NCI-H446 treated with DMSO at 0.1 percent for 48 hours (cell line): ENCODE measurements at regions not wholly inside any gene's neighbourhood (a gene's known extent, or its start where the extent isn't known, plus 50 kb on each side); places are given as distances from the start of the nearest gene placed in this dataset.
"Not testable (repeated sequence)": the region's sequence is repeated elsewhere in the genome, so short reads cannot be mapped to it uniquely, and the experiment has no call there.

Source experiments
- DNase-seq: peaks from one replicate; lab custom pipeline; 2025; lab: John Stamatoyannopoulos, UW

GRCh38 chrX:68995780-68996551 lies 167.1 kb downstream of the EFNB1 start:
- no peak for DNase-seq

DNA sequence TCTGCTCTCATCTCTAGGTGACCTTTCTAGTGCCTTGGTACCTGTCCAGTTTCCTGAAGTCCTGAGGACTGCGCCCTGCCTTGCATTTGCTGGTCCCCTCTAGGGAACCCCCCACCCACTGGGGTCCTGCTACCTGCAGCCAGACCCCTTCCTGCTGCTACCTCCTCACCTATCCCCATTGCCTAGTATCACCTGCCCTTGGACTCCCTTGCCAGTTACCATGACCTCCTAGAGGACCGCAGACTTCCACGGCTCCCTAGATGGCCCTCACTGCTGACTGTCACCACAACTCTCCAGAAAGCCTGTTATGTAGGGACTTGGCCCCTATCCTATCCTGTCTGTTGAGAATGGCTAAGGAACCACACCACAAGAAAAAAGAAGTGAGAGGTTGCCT lies 166.6 kb downstream of the EFNB1 start:
- DNase-seq: no peak

DNA sequence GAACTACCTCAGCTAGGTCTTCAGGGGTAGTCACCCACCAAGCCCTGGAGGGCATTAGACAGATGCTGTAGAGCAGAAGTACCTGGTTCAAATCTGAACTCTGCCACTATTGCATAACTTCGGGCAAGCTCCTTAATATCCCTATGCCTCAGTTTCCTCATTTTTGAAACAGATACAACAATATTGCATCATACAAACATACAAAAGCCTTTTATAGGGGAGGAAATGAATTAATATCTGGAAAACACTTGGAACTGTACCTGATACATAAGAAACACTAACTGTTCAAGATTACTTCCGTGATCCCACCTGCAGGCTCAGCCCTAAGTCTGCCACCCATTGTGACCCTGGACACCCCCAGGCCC lies 166.1 kb downstream of the EFNB1 start:
- no peak for DNase-seq

DNA sequence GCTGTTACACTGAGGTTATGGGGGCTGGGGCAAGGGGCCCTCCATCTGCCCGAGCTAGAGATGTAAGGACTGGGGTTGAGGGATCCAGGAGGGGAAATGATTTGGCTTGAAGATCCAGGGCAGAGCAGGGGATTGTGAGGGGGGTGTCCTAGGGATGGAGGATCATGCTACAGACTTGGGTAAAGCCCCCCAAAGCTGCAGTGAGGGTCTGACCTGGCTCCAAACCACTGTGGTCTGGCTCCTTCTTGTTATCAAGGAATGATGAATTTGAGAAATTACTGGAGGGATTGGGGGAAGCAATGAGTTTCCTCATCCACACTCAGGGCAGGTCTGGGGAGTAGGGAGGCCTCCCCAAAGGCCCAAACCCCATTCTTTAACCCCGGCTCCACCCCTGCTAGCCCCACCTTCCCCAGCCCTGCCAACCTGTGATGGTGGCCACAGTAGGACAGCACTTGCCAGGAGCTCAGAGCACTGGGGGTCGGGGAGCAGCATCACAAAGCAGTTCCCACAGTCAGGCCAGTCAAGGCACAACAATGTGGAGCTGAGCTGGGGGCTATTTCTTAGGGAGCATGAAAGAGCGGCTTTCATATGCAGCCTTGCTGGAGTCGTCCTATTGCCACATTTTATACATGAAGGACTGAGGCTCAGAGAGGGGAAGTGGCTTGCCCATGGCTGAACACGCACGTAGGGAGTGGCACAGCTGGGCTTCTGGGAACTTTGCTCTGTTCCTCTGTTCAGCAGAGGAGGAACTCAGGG lies 165.5 kb downstream of the EFNB1 start:
- DNase-seq: no peak

- no peak for DNase-seq
These were observed 164.1 kb downstream of the EFNB1 start for GRCh38 chrX:68992821-68993397.

DNA sequence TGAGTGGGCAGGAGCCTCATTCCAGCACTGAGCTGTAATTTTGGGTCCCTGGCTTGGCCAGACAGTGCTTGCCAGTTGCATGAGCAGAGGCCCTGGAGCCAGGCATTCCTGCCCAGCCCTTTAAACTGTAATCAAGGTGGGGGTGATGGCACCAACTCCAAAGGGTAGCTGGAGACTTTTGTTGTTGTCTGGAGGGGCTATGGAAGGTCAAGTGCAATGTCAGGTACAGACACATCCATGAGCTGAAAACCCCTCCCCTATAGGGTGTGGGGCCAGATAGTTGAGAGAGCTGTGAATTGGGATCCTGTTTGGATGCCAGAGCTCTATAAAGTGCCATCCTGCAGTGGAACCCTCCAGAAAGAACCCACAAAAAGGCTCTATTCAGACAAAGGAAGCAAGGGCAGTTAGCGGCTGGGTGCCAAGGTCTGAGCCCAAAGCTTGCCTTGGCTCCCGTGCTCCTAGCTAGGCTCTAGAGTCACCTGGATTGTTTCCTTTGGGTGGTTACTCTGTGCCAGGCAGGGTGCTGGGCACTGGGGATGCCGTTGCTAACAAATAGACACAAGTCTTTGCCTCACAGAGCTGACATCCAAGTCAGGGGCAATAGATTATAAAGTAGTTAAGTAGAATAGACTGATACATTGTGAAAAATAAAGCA lies 163.0 kb downstream of the EFNB1 start:
- DNase-seq: no peak

- DNase-seq: no peak
These were observed 162.1 kb downstream of the EFNB1 start for GRCh38 chrX:68990948-68991347.

GRCh38 chrX:68989865-68990606 lies 161.2 kb downstream of the EFNB1 start:
- DNase-seq: no peak

GRCh38 chrX:68989456-68989855 lies 160.6 kb downstream of the EFNB1 start:
- no peak for DNase-seq

DNA sequence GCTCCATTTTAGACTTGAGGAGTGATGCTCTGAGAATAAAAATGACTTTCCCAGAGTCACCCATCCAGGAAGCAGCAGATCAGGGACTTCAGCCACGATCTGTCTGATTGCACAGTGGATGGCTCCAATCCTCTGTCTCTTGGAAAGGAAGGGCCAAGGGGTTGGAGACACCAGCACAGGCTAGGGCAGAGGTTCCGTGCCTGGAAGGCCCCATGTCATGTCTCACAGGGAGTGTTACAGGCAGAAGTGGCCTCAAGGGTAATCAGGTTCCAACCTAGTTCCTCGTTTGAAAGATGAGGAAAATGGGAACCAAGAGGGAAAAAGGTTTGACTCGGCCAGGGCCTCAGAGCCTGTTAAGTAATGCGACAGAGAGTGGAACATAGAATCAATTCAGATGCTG lies 160.0 kb downstream of the EFNB1 start:
- no peak for DNase-seq

- no peak for DNase-seq
These were observed 156.4 kb downstream of the EFNB1 start for GRCh38 chrX:68985135-68985755.

- no peak for DNase-seq
These were observed 154.4 kb downstream of the EFNB1 start for GRCh38 chrX:68983004-68983857.

- no peak for DNase-seq
These were observed 153.7 kb downstream of the EFNB1 start for GRCh38 chrX:68982476-68982875.

DNA sequence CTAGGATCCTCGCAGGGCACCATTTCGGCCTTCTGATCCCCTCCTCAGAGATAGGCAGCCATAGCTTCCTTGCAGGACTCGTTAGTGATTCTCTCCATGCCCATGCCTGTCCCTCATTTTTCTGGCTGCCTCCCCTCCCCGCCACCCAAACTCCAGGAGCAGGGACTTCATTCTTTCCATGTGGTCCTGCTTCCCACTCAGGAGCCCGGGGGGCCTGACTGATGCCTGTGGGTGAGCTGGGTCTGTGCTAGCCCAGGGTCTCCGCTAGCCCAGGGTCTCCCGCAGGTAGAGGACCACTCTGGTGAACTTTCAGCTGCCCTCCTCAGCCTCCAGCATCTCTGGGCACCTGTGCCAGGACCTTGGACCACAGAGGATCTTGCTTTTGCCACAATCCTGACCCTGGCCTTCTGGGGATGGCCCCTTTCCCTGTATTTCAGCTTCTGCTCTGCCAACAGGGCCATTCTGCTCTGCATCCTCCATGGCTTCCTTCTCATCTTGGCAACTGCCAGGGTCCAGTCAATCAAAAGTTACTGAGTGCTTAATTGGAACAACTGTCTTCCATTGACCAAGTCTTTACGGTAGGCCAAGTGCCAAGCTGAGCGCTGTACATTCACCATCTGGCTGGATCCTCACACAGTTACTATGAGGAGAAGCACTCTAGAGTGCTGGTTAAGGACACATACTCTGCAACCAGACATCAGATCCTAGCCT lies 152.2 kb downstream of the EFNB1 start:
- peak; percentile 35 for DNase-seq

DNA sequence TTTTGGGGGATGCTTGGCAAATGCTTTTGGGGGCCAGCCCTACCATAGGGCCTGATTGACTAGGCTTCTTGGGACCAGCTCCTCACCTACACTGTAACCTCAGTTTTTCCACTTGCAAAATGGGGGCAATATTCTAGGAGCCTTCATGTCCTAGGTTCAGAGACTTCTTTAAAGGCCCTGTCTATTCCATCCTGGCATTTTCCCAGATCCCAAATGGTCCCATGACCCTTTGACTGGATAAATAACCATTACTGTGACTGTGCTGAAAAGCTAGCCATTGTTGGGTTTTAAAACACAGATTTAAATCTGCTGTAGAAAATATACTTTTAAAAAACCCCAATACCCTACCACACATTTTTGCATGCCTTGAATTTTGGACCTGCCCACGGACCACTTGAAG lies 149.8 kb downstream of the EFNB1 start:
- DNase-seq: no peak

GRCh38 chrX:68978255-68978654 lies 149.4 kb downstream of the EFNB1 start:
- DNase-seq: no peak

DNA sequence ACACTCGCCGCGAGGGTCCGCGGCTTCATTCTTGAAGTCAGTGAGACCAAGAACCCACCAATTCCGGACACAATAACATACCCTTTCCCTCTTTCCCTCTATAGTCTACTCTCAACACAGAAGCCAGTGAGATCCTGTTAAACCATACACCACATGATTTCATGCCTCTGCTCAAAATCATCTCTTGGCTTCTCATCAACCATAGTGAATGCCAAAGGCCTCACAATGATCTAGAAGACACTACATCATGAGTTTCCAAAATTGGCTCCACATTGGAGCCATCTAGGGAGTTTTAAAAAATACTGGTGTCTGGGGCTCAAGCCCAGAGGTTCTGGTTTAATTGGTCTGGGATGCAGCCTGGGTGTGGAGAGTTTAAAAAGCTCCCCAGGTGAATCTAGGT lies 124.5 kb downstream of the EFNB1 start:
- DNase-seq: no peak

DNA sequence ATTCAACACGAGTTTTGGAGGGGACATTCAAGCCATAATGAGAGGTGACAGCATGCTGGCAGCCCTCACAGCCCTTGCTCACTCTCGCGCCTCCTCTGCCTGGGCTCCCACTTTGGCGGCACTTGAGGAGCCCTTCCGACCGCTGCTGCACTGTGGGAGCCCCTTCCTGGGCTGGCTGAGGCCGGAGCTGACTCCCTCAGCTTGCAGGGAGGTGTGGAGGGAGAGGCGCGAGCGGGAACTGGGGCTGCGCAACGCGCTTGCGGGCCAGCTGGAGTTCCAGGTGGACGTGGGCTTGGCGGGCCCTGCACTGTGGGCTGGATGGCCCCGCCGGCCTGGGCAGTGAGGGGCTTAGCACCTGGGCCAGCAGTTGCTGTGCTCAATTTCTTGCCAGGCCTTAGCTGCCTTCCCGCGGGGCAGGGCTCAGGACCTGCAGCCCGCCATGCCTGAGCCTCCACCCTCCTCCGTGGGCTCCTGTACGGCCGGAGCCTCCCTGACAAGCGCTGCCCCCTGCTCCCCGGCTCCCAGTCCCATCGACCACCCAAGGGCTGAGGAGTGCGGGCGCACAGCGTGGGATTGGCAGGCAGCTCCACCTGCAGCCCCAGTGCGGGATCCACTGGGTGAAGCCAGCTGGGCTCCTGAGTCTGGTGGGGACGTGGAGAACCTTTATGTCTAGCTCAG lies 123.3 kb downstream of the EFNB1 start:
- not testable (repeated sequence) for DNase-seq

DNA sequence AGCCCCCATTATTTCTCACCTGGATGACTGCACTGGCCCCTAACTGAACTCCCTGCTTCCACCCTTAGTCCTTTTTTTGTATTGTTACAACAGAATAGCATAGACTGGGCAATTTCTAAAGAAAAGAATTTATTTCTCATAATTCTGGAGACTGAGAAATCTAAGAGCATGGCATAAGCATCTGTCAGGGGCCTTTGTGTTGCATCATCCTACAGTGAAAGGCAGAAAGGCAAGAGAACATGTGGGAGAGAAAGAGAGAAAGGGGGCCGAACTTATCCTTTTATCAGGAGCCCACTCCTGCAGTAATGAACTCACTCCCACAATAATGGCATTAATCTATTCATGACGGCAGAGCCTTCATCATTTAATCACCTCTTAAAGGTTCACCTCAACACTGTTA lies 122.1 kb downstream of the EFNB1 start:
- no peak for DNase-seq
